ENCODE measurements at regions not wholly inside any gene's neighbourhood (a gene's known extent, or its start where the extent isn't known, plus 50 kb on each side); places are given as distances from the start of the nearest gene placed in this dataset.

- Histone ChIP-seq H2BK20ac (ENCODE audit: low read length) (no peak overlapping the region), H3K4me2 (ENCODE audit: insufficient read depth in 1 of 2, low read depth in 2 of 2, low read length in 2 of 2) (no peak overlapping the region), H2AFZ (ENCODE audit: low read length) (no peak overlapping the region), H3K4ac (replicated peaks; ENCODE audit: insufficient read length, low read depth, low read length) (no peak overlapping the region), H4K5ac (ENCODE audit: insufficient read length, low read depth, low read length) (no peak overlapping the region), H3K14ac (ENCODE audit: insufficient read length) (no peak overlapping the region), H2BK5ac (ENCODE audit: low read depth, low read length) (no peak overlapping the region), H3K23ac (ENCODE audit: insufficient read length) (no peak overlapping the region), H3K27ac (ENCODE audit: low read depth, low read length) (no peak overlapping the region), H4K8ac (ENCODE audit: extremely low read depth, insufficient read depth, low read length) (no peak overlapping the region), H4K91ac (replicated peaks; ENCODE audit: insufficient read length, low read length) (no peak overlapping the region), H2AK5ac (ENCODE audit: low read depth, low read length) (no peak overlapping the region), H2BK12ac (ENCODE audit: low read depth, low read length) (no peak overlapping the region), H3K9ac (replicated peaks in 1 of 4; ENCODE audit: extremely low read depth in 1 of 4, low read depth in 3 of 4, low read length in 3 of 4) (no peak overlapping the region), H3K56ac (replicated peaks; ENCODE audit: insufficient read length, low read depth, low read length) (no peak overlapping the region), H3K36me3 (ENCODE audit: control insufficient read depth in 2 of 4, insufficient read depth in 4 of 4, low read length in 3 of 4) (no peaks in the 10 kb centered on the region), H3K79me2 (ENCODE audit: control insufficient read depth in 1 of 2, insufficient read depth in 2 of 2, low read length in 2 of 2) (no peaks in the 10 kb centered on the region), H3K4me3 (ENCODE audit: extremely low read depth in 1 of 4, insufficient read depth in 2 of 4, low read depth in 3 of 4, low read length in 4 of 4) (no peak overlapping the region), H3K4me1 (replicated peaks in 1 of 4; ENCODE audit: control insufficient read depth in 3 of 4, insufficient read depth in 4 of 4, low read length in 3 of 4) (0 out of 7 replicates have a peak, but pooled peaks cover 0 to 3% (median 0%) of the 10 kb centered on the region in 4 experiments), H3K27me3 (replicated peaks in 1 of 4; ENCODE audit: control insufficient read depth in 3 of 4, extremely low read depth in 1 of 4, insufficient read depth in 3 of 4, low read length in 3 of 4) (no peaks in the 10 kb centered on the region; a peak in 1 of 7 replicates), H2BK120ac (replicated peaks; ENCODE audit: low read depth, low read length) (no peak overlapping the region), H3K9me3 (ENCODE audit: insufficient read depth in 2 of 2, low read depth in 1 of 2, low read length in 1 of 2) (no peaks in the 10 kb centered on the region), H4K20me1 (replicated peaks in 1 of 2; ENCODE audit: control insufficient read depth in 1 of 2, insufficient read depth in 2 of 2, low read length in 2 of 2) (no peaks in the 10 kb centered on the region), H3K79me1 (ENCODE audit: low read depth, low read length) (no peaks in the 10 kb centered on the region), H2BK15ac (ENCODE audit: low read length) (no peak overlapping the region), H3K23me2 (ENCODE audit: low read depth, low read length) (no peaks in the 10 kb centered on the region), H3K18ac (ENCODE audit: extremely low read depth, low read length) (no peak overlapping the region)
- POLR2A ChIA-PET (ENCODE audit: partially characterized antibody) = no interaction called here
- 84% methylated on average over 4 of the region's 4 CpGs; no CpG with 5 or more reads in 1 of the 2 experiments for WGBS, 2 experiments (ENCODE audit: extremely low coverage in 1 of 2, insufficient coverage in 1 of 2, insufficient read length in 1 of 2, insufficient replicate concordance in 2 of 2, low coverage in 1 of 2, low lambda C conversion rate in 2 of 2, missing lambda C conversion rate in 1 of 2)
- CTCF ChIA-PET (ENCODE audit: partially characterized antibody) = interaction anchor here (1.5 kb wide), 1 partner anchor 34 kb away, joined by 4 read pairs; no protein-coding TSS in a partner anchor
- TF ChIP-seq CEBPB (IDR thresholded peaks at IDR 0.05; ENCODE audit: low read depth, low read length) (no peak), RFX5 (IDR thresholded peaks at IDR 0.05; ENCODE audit: borderline replicate concordance, low read depth, low read length) (no peak), NRF1 (IDR thresholded peaks at IDR 0.05; ENCODE audit: low read depth, low read length) (no peak), SRF (IDR thresholded peaks at IDR 0.05; ENCODE audit: low read depth, low read length) (no peak), SIRT6 (IDR thresholded peaks at IDR 0.05; ENCODE audit: low read length) (no peak), EGR1 (IDR thresholded peaks at IDR 0.05; ENCODE audit: borderline replicate concordance, low read depth, low read length) (no peak), GTF2F1 (IDR thresholded peaks at IDR 0.05; ENCODE audit: borderline replicate concordance, low read depth, low read length) (no peak), TBP (IDR thresholded peaks at IDR 0.05; ENCODE audit: low read depth, low read length) (no peak), NANOG (IDR thresholded peaks at IDR 0.05; ENCODE audit: insufficient read depth, low read depth, low read length, poor library complexity, severe bottlenecking) (no peak), MAFK (IDR thresholded peaks at IDR 0.05; ENCODE audit: low read depth, low read length) (no peak), TAF7 (optimal IDR thresholded peaks at IDR 0.05; ENCODE audit: borderline replicate concordance, low read depth, low read length) (no peak), JUN (IDR thresholded peaks at IDR 0.05; ENCODE audit: low read depth, low read length) (no peak)
- TF ChIP-seq, protein P1, sequence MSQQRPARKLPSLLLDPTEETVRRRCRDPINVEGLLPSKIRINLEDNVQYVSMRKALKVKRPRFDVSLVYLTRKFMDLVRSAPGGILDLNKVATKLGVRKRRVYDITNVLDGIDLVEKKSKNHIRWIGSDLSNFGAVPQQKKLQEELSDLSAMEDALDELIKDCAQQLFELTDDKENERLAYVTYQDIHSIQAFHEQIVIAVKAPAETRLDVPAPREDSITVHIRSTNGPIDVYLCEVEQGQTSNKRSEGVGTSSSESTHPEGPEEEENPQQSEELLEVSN (IDR thresholded peaks at IDR 0.05) = no peak
- TF ChIP-seq, protein P2, sequence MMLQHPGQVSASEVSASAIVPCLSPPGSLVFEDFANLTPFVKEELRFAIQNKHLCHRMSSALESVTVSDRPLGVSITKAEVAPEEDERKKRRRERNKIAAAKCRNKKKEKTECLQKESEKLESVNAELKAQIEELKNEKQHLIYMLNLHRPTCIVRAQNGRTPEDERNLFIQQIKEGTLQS (IDR thresholded peaks at IDR 0.05; ENCODE audit: insufficient read depth, low read depth, low read length) = no peak
- DNase-seq (ENCODE audit: low read depth in 1 of 2, low spot score in 2 of 2) = no peak
- FAIRE-seq = no peak
These were observed 126.5 kb downstream of the TSN start for GRCh38 chr2:121881950-121882349.
